H1 (cell line): ENCODE measurements at regions not wholly inside any gene's neighbourhood (a gene's known extent, or its start where the extent isn't known, plus 50 kb on each side); places are given as distances from the start of the nearest gene placed in this dataset.

Source experiments
- CTCF ChIA-PET: fragments of 300-600 bp; sonication (Branson Sonifier 250); formaldehyde crosslinking; loops from one replicate; lab custom pipeline; 2021; ENCODE audit not compliant: partially characterized antibody; lab: Charles Lee
- POLR2A ChIA-PET: fragments of 300-600 bp; sonication (Branson Sonifier 250); formaldehyde crosslinking; loops from one replicate; lab custom pipeline; 2021; ENCODE audit warnings: inconsistent platforms; ENCODE audit not compliant: partially characterized antibody; lab: Charles Lee
- DNase-seq, 2 experiments: peaks; one replicate each; pipeline versions ENCODE4 v3.0.0 to v3.0.0-alpha.2; 2010 to 2022; ENCODE audit warnings: low spot score in 2 of 2, low read depth in 1 of 2, mixed read lengths in 1 of 2
- FAIRE-seq: peaks from 2 replicates; lab custom pipeline; 2011; peaks lifted over from hg19 to GRCh38; lab: Jason Lieb, UNC
- H2AFZ ChIP-seq: 2 replicates; pipeline ENCODE4 v1.8.1; 2012; ENCODE audit warnings: low read length, inconsistent platforms
- H2AK5ac ChIP-seq: 2 replicates; pipeline ENCODE4 v1.6.1; 2013; ENCODE audit warnings: low read depth, low read length
- H2BK120ac ChIP-seq: replicated peaks from 2 replicates; pipeline ENCODE3; 2013; ENCODE audit warnings: low read depth, low read length, inconsistent platforms
- H2BK12ac ChIP-seq: 2 replicates; pipeline ENCODE4 v1.6.1; 2013; ENCODE audit warnings: low read depth, low read length
- H2BK15ac ChIP-seq: 2 replicates; pipeline ENCODE4 v1.6.1; 2013; ENCODE audit warnings: low read length
- H2BK20ac ChIP-seq: 2 replicates; pipeline ENCODE4 v1.6.1; 2013; ENCODE audit warnings: low read length
- H2BK5ac ChIP-seq: 2 replicates; pipeline ENCODE4 v1.6.1; 2013; ENCODE audit warnings: low read depth, low read length
- H3K14ac ChIP-seq: 2 replicates; pipeline ENCODE4 v1.6.1; 2013; ENCODE audit warnings: inconsistent platforms; ENCODE audit not compliant: insufficient read length
- H3K18ac ChIP-seq: 2 replicates; pipeline ENCODE4 v1.6.1; 2013; ENCODE audit warnings: low read length; ENCODE audit errors: extremely low read depth
- H3K23ac ChIP-seq: 2 replicates; pipeline ENCODE4 v1.6.1; 2013; ENCODE audit warnings: inconsistent platforms; ENCODE audit not compliant: insufficient read length
- H3K23me2 ChIP-seq: 2 replicates; pipeline ENCODE4 v1.6.1; 2013; ENCODE audit warnings: low read depth, low read length
- H3K27ac ChIP-seq: 2 replicates; pipeline ENCODE4 v1.6.1; 2011; ENCODE audit warnings: low read depth, low read length, inconsistent platforms
- H3K27me3 ChIP-seq, 4 experiments: replicated peaks in 1 of 4; 1 replicate in 1 of 4; 2 replicates in 3 of 4; pipeline versions ENCODE4 v1.6.1 to v1.8.1; 2011 to 2013; ENCODE audit warnings: low read length in 3 of 4, mild to moderate bottlenecking in 3 of 4, inconsistent platforms in 2 of 4, mixed read lengths in 2 of 4, moderate library complexity in 1 of 4; ENCODE audit not compliant: control insufficient read depth in 3 of 4, insufficient read depth in 3 of 4; ENCODE audit errors: extremely low read depth in 1 of 4
- H3K36me3 ChIP-seq, 4 experiments: 2 replicates each; pipeline versions ENCODE4 v1.6.1 to v1.8.1; 2011 to 2013; ENCODE audit warnings: mild to moderate bottlenecking in 4 of 4, low read length in 3 of 4, moderate library complexity in 2 of 4, control low read depth in 1 of 4, inconsistent platforms in 1 of 4; ENCODE audit not compliant: insufficient read depth in 4 of 4, control insufficient read depth in 2 of 4
- H3K4ac ChIP-seq: replicated peaks from 2 replicates; pipeline ENCODE3; 2013; ENCODE audit warnings: low read length, low read depth, mixed read lengths, inconsistent platforms; ENCODE audit not compliant: insufficient read length
- H3K4me1 ChIP-seq, 4 experiments: replicated peaks in 1 of 4; 1 replicate in 1 of 4; 2 replicates in 3 of 4; pipeline versions ENCODE4 v1.6.1 to v1.8.1; 2011 to 2013; ENCODE audit warnings: low read length in 3 of 4, inconsistent platforms in 2 of 4, mixed read lengths in 1 of 4; ENCODE audit not compliant: insufficient read depth in 4 of 4, control insufficient read depth in 3 of 4
- H3K4me2 ChIP-seq, 2 experiments: 2 replicates each; pipeline versions ENCODE4 v1.6.1 to v1.8.1; 2011 to 2013; ENCODE audit warnings: low read depth in 2 of 2, low read length in 2 of 2, control low read depth in 1 of 2, inconsistent platforms in 1 of 2, mild to moderate bottlenecking in 1 of 2; ENCODE audit not compliant: insufficient read depth in 1 of 2
- H3K4me3 ChIP-seq, 4 experiments: fragments of 200-600, 300-600 bp in 1 of 4; sonication (generic), shearing (Covaris generic), sonication (Bioruptor Twin) in 1 of 4; 2 replicates each; pipeline versions ENCODE4 v1.5.1 to v1.8.1; 2011 to 2016; ENCODE audit warnings: low read length in 4 of 4, low read depth in 3 of 4, control low read depth in 2 of 4, inconsistent platforms in 2 of 4, mild to moderate bottlenecking in 2 of 4, mixed read lengths in 1 of 4, moderate library complexity in 1 of 4; ENCODE audit not compliant: insufficient read depth in 2 of 4; ENCODE audit errors: extremely low read depth in 1 of 4
- H3K56ac ChIP-seq: replicated peaks from 2 replicates; pipeline ENCODE3; 2013; ENCODE audit warnings: low read depth, mild to moderate bottlenecking, mixed read lengths, low read length, inconsistent platforms; ENCODE audit not compliant: insufficient read length
- H3K79me1 ChIP-seq: 2 replicates; pipeline ENCODE4 v1.6.1; 2013; ENCODE audit warnings: low read depth, low read length, control low read depth
- H3K79me2 ChIP-seq, 2 experiments: 2 replicates each; pipeline versions ENCODE4 v1.6.1 to v1.8.1; 2012 to 2013; ENCODE audit warnings: low read length in 2 of 2, mild to moderate bottlenecking in 2 of 2, inconsistent platforms in 1 of 2; ENCODE audit not compliant: insufficient read depth in 2 of 2, control insufficient read depth in 1 of 2
- H3K9ac ChIP-seq, 4 experiments: replicated peaks in 1 of 4; 1 replicate in 1 of 4; 2 replicates in 3 of 4; pipeline versions ENCODE4 v1.6.1 to v1.8.1; 2011 to 2013; ENCODE audit warnings: low read depth in 3 of 4, low read length in 3 of 4, control low read depth in 2 of 4, mild to moderate bottlenecking in 2 of 4, moderate library complexity in 2 of 4, inconsistent platforms in 1 of 4; ENCODE audit errors: extremely low read depth in 1 of 4
- H3K9me3 ChIP-seq, 2 experiments: 2 replicates each; pipeline versions ENCODE4 v1.6.1 to v1.8.1; 2012 to 2013; ENCODE audit warnings: mild to moderate bottlenecking in 2 of 2, moderate library complexity in 2 of 2, control low read depth in 1 of 2, inconsistent platforms in 1 of 2, low read depth in 1 of 2, low read length in 1 of 2, mixed read lengths in 1 of 2; ENCODE audit not compliant: insufficient read depth in 2 of 2
- H4K20me1 ChIP-seq, 2 experiments: replicated peaks in 1 of 2; 2 replicates each; pipeline versions ENCODE3 to v1.8.1; 2011 to 2013; ENCODE audit warnings: inconsistent platforms in 2 of 2, low read length in 2 of 2, mild to moderate bottlenecking in 1 of 2; ENCODE audit not compliant: insufficient read depth in 2 of 2, control insufficient read depth in 1 of 2
- H4K5ac ChIP-seq: 2 replicates; pipeline ENCODE4 v1.6.1; 2013; ENCODE audit warnings: low read length, low read depth, mixed read lengths, inconsistent platforms; ENCODE audit not compliant: insufficient read length
- H4K8ac ChIP-seq: 2 replicates; pipeline ENCODE4 v1.8.0; 2013; ENCODE audit warnings: mild to moderate bottlenecking, moderate library complexity, low read length, inconsistent platforms; ENCODE audit not compliant: insufficient read depth; ENCODE audit errors: extremely low read depth
- H4K91ac ChIP-seq: replicated peaks from 2 replicates; pipeline ENCODE3; 2013; ENCODE audit warnings: low read length, mixed read lengths, inconsistent platforms; ENCODE audit not compliant: insufficient read length
- CEBPB ChIP-seq: IDR thresholded peaks from 2 replicates; pipeline ENCODE4 v1.6.1; 2012; ENCODE audit warnings: low read depth, low read length
- CHD1 ChIP-seq: IDR thresholded peaks from 2 replicates; pipeline ENCODE4 v1.6.1; 2012; ENCODE audit warnings: low read depth, low read length, improper control_type of control experiment
- CREB1 ChIP-seq: IDR thresholded peaks from 2 replicates; pipeline ENCODE4 v1.6.1; 2012; ENCODE audit warnings: inconsistent platforms
- EP300 ChIP-seq, 2 experiments: IDR thresholded peaks; 1 replicate in 1 of 2; 2 replicates in 1 of 2; pipeline ENCODE4 v1.6.1; 2011 to 2012; ENCODE audit warnings: low read depth in 2 of 2, low read length in 2 of 2, mild to moderate bottlenecking in 2 of 2, borderline replicate concordance in 1 of 2, inconsistent platforms in 1 of 2, moderate library complexity in 1 of 2
- EZH2 ChIP-seq: fragments of 200-600 bp; sonication (generic); IDR thresholded peaks from 2 replicates; pipeline ENCODE4 v1.7.1; 2012; ENCODE audit warnings: low read depth, mild to moderate bottlenecking, moderate library complexity, low read length, inconsistent platforms; ENCODE audit not compliant: severe bottlenecking
- HDAC6 ChIP-seq: IDR thresholded peaks from one replicate; pipeline ENCODE4 v1.7.1; 2012; ENCODE audit warnings: low read depth, mild to moderate bottlenecking, inconsistent platforms, low read length, moderate library complexity
- POU5F1 ChIP-seq: IDR thresholded peaks from 2 replicates; pipeline ENCODE4 v1.6.1; 2011; ENCODE audit warnings: low read depth, mild to moderate bottlenecking, low read length, moderate library complexity
- SIRT6 ChIP-seq: IDR thresholded peaks from one replicate; pipeline ENCODE4 v1.7.1; 2012; ENCODE audit warnings: low read length, inconsistent platforms
- TBP ChIP-seq: IDR thresholded peaks from 2 replicates; pipeline ENCODE4 v1.6.1; 2011; ENCODE audit warnings: low read depth, low read length, improper control_type of control experiment
- YY1 ChIP-seq: IDR thresholded peaks from 2 replicates; pipeline ENCODE4 v1.6.1; 2011; ENCODE audit warnings: low read depth, mild to moderate bottlenecking, low read length
- WGBS, 2 experiments: shearing (Covaris generic) in 1 of 2; methylation state at CpG; one replicate each; pipeline versions ENCODE4 v1.1.6 to v1.1.7; 2013 to 2015; ENCODE audit warnings: low lambda C conversion rate in 2 of 2, mixed read lengths in 2 of 2, inconsistent platforms in 1 of 2, low coverage in 1 of 2, missing lambda C conversion rate in 1 of 2; ENCODE audit not compliant: insufficient replicate concordance in 2 of 2, insufficient coverage in 1 of 2, insufficient read length in 1 of 2; ENCODE audit errors: extremely low coverage in 1 of 2, missing lambda C conversion rate in 1 of 2; 5-methylcytosine and 5-hydroxymethylcytosine counted together
- TF ChIP-seq, protein P1 (sequence below), 3 experiments: IDR thresholded peaks; 1 replicate in 2 of 3; 2 replicates in 1 of 3; pipeline versions ENCODE4 v1.5.1 to v1.6.1; 2011; ENCODE audit warnings: low read length in 3 of 3, mild to moderate bottlenecking in 3 of 3, inconsistent platforms in 2 of 3, low read depth in 1 of 3, moderate library complexity in 1 of 3; ENCODE audit not compliant: insufficient read depth in 1 of 3; ENCODE audit errors: control extremely low read depth in 1 of 3

DNA sequence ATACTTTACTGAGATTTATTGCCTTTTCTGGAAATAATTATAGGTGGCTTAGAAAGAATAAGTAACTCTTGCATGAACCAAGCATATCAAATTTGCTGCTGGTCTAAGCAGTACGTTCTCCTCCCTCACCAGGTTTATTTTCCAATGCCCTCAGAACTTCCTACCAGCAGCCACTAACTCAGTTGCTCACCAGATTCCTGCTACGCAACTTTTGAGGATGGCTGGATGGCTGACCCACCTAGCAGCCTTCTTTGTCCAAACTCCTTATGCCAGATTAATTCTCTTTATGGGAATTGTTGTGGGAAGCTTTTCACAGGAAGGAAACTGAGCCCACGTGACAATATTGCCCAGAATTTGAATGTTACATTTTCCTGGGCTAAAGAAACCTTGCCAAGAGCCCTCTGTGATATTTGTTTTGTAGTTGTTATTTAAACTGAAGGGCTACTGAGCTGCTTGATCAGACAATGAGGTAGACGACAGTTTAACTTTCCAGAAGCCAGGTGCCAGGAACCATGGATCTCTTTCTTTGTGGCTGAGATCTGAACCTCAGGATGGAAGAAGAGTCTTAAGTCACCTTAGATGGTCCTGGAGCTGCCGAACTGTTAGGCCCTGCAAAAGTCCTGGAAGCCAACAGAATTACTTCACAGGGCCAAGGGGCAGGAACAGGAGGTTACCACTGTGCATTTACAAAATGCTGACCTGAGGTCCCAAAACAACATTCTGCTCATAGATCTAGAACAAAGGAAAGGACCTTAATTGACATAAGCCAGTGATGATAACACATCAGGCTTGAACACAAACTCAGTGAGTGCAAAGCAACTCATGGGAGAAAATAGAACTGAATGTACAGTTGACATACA, 85.5 kb upstream of the ATP1A1 start:
- H3K4me2 ChIP-seq: no peak overlapping the region
- TF ChIP-seq EP300 (IDR thresholded peaks at IDR 0.05; ENCODE audit: borderline replicate concordance in 1 of 2, low read depth in 2 of 2, low read length in 2 of 2): no peak
- no peak for TF ChIP-seq POU5F1
- no peak for TF ChIP-seq CHD1
- no peak for TF ChIP-seq CEBPB
- TF ChIP-seq HDAC6: no peak
- TF ChIP-seq, protein P1, sequence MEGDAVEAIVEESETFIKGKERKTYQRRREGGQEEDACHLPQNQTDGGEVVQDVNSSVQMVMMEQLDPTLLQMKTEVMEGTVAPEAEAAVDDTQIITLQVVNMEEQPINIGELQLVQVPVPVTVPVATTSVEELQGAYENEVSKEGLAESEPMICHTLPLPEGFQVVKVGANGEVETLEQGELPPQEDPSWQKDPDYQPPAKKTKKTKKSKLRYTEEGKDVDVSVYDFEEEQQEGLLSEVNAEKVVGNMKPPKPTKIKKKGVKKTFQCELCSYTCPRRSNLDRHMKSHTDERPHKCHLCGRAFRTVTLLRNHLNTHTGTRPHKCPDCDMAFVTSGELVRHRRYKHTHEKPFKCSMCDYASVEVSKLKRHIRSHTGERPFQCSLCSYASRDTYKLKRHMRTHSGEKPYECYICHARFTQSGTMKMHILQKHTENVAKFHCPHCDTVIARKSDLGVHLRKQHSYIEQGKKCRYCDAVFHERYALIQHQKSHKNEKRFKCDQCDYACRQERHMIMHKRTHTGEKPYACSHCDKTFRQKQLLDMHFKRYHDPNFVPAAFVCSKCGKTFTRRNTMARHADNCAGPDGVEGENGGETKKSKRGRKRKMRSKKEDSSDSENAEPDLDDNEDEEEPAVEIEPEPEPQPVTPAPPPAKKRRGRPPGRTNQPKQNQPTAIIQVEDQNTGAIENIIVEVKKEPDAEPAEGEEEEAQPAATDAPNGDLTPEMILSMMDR (IDR thresholded peaks at IDR 0.05; ENCODE audit: control extremely low read depth in 1 of 3, insufficient read depth in 1 of 3, low read depth in 1 of 3, low read length in 3 of 3): no peak
- TF ChIP-seq YY1: no peak
- no peak for TF ChIP-seq CREB1
- TF ChIP-seq SIRT6: no peak
- no peak for TF ChIP-seq TBP
- no peak for TF ChIP-seq EZH2

More for the DNA sequence above, 85.5 kb upstream of the ATP1A1 start:
- no peak overlapping the region for H4K91ac ChIP-seq
- H2AK5ac ChIP-seq: no peak overlapping the region
- H2BK5ac ChIP-seq: no peak overlapping the region
- FAIRE-seq (no peak), DNase-seq (no peak)
- CTCF ChIA-PET: no interaction called here
- H3K79me2 ChIP-seq: no peaks in the 10 kb centered on the region
- 89% methylated on average over 5 of the region's 5 CpGs; no CpG with 5 or more reads in 1 of the 2 experiments for whole genome bisulfite sequencing, 2 experiments
- no peak overlapping the region for H3K14ac ChIP-seq
- H3K18ac ChIP-seq: no peak overlapping the region
- H2BK15ac ChIP-seq: no peak overlapping the region
- no peaks in the 10 kb centered on the region for H3K23me2 ChIP-seq
- H2BK20ac ChIP-seq: no peak overlapping the region
- no peak overlapping the region for H3K4ac ChIP-seq
- no peak overlapping the region for H3K27ac ChIP-seq
- no peaks in the 10 kb centered on the region for H3K36me3 ChIP-seq
- H3K9ac ChIP-seq: no peak overlapping the region
- no peak overlapping the region for H3K23ac ChIP-seq
- H4K5ac ChIP-seq: no peak overlapping the region
- H3K9me3 ChIP-seq: no peaks in the 10 kb centered on the region
- no peaks in the 10 kb centered on the region for H3K27me3 ChIP-seq
- H2BK12ac ChIP-seq: no peak overlapping the region
- POLR2A ChIA-PET: no interaction called here
- H3K4me3 ChIP-seq: no peak overlapping the region
- H4K20me1 ChIP-seq: no peaks in the 10 kb centered on the region
- no peak overlapping the region for H2AFZ ChIP-seq
- no peaks in the 10 kb centered on the region for H3K79me1 ChIP-seq
- H4K8ac ChIP-seq: no peak overlapping the region
- H3K4me1 ChIP-seq: no peaks in the 10 kb centered on the region
- H2BK120ac ChIP-seq: no peak overlapping the region
- H3K56ac ChIP-seq: no peak overlapping the region
